Kidney glomerular epithelial cell (primary cell): ENCODE measurements at regions not wholly inside any gene's neighbourhood (a gene's known extent, or its start where the extent isn't known, plus 50 kb on each side); places are given as distances from the start of the nearest gene placed in this dataset.
A peak's percentile ranks its signal among the peaks of the same experiment; 100 is the strongest.

Source experiments
- DNase-seq: peaks from one replicate; lab custom pipeline; 2025; lab: John Stamatoyannopoulos, UW

- peak; percentile 16 for DNase-seq
These were observed 138.3 kb upstream of the AGBL1 start for GRCh38 chr15:85941186-85941855.

DNA sequence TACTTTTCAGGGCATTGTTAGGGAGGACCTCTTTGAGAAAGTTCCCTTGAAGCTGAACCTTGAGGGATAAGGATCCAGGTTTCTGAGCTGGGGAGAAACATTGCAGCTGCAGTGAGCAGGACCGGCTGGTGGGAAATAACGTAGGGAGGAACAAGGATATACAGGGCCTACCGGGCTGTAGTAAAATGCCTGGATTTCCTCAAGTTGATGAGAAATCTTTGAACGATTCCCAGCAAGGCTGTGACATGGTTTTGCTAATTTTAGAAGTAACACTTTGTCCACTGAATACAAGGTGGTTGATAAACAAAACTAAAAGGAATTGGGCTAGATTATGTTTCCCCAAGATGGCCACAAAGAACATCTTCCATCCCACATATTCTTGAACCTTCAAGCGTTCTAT, 137.0 kb upstream of the AGBL1 start:
- DNase-seq, result no peak

DNA sequence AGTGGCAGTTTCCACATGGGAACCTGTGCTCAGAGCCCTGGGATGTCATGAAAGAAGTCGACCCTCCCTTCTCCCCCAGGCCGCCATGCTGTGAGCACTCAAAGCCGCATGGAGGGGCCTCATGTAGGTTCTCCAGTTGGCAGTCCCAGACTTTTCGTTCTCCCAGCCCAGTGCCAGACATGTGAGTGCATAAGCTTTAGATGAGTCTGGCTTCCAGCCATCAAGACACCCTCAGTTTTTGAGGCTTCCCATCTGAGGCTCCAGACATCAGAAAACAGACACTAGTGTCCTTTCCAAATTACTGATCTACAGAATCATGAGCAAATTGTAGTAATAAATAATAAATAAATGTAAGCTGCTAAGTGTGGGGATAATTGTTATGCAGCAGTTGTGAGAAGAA, 136.5 kb upstream of the AGBL1 start:
- DNase-seq, result no peak

DNA sequence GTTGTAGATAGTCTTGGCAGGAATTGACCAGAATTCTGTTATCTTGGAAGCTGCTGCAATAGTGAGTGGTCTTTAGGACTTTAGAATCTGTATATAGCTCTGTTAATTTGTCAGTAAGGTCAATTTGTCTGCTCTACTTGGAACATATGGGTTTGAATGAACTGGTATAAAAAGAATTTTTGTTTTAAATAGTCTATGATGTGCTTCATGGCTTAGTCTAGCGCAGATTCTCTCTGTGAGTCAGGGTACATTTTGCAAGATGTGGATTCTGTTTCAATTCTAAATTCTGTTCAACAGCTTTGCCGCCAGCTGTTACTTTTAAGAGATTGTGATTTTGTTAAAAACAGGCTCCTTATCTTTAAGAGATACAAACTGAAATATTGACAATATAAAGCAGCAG, 135.9 kb upstream of the AGBL1 start:
- no peak for DNase-seq

- DNase-seq, result no peak
These were observed 132.7 kb upstream of the AGBL1 start for GRCh38 chr15:85947021-85947420.

DNA sequence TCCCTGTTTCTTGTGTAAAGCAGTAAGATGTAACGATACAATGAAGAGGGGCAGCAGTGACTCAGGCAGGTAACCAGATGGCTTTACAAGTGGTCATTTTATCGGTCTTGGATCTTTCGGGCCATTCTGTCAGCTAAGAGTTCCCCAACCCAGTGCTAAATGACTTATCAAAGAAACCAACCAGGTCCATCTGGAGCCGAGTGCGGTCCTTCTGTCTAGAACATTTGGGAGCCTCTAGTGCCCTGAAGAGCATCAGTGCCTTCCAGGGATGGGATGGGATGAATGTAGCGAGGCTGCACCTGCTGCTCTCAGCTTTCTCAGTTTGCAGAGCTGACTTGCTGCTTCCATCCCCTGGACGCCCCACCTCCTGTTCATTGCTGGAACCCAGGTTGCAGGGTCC, 131.7 kb upstream of the AGBL1 start:
- DNase-seq, result no peak

- DNase-seq, result no peak
These were observed 129.6 kb upstream of the AGBL1 start for GRCh38 chr15:85950101-85950500.

DNA sequence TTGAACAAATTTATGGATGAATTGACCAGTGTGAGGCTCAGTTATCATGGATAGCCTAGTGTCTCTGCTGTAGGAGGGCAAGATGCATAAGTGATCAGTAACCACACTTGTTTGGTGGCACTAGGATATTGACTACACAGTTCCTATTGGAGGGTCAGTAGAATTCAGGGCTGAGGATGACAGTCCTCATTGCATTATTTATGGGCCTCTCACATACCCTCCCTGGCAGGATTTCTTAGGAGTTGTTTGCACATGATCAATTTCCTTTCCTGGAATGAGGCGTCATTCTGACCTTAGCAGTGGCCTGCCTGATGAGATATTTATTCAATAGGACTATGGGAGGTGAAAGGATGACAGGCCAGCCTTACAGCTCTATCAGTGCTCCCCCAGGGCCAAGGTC, 125.1 kb upstream of the AGBL1 start:
- DNase-seq, result no peak

DNA sequence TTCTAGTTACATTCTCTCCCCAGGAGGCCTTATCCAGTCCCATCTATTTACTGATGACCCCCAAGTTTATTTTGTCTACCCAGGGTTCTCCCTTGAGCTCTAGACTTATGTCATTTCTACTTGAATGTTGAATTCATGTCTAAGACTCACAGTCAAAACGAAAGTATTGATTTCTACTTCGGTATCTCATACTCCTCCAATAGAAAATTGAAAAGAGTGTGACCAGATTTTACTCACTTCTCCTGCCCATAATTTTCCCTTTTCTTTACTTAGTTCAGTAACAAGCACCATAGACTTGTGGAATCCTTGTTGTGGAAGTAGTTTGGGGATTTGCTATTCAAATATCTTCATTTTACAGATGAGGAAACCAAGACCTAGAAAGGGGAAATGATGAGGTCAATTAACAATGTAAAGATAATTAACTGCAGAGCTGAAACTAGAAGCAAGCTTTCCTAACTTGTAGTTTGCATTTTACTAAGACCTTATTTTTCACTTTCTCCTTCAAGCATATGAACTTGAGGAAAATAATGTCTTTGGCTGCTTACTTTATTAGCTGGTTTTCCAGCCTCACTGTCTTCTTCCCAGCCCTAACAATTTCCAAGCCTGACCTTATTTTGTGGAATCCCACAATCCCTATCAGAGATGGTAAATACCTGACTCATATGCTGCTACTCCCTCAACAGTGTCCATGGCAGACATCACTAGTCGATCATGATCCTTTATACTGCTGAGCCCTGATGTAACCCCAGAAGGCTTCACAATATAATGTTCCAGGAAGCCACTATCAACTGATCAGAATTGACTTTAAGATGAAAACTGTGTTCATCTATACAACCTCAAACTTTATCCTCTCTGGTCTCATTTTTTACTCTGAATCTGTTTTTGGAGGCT, 123.9 kb upstream of the AGBL1 start:
- DNase-seq, result no peak

GRCh38 chr15:85956532-85957275, 123.0 kb upstream of the AGBL1 start:
- DNase-seq, result no peak

GRCh38 chr15:85959611-85960010, 120.1 kb upstream of the AGBL1 start:
- DNase-seq, result no peak

- DNase-seq, result no peak
These were observed 119.3 kb upstream of the AGBL1 start for GRCh38 chr15:85960381-85960780.

DNA sequence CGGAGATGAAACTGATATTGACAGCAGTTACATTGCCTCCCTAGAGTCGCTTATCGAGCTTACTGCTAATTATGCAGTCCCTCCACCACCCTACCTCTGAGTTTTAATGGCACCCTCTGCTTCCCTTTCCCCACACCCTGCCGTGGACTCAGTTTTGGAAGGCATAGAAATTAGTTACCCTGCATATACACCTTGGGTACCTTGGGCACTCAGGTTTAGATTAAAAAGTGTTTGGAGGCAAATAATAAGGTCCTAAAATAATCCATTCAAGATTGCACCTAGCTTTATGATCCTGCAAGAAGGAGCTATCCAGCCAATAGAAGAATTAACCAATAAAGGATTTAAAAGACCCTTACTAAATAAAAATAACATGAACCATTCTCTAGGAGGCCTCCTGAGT, 117.8 kb upstream of the AGBL1 start:
- no peak for DNase-seq

GRCh38 chr15:85963262-85963760, 116.4 kb upstream of the AGBL1 start:
- no peak for DNase-seq

DNA sequence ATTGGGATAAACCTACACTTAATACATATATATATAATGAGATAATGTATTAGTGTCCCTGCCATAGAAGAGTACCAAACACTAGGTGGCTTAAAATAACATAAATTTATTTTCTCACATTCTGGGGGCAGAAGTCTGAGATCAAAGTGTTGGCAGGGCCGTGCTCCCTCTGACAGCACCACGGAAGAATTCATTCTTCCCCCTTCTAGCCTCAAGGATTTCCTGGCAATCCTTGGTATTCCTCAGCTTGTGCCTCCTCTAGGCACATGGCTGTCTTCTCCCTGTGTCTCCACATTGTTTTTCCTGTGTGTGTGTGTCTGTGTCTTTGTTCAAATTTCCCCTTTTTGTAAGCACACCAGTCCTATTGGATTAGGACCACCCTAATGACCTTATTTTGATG, 115.2 kb upstream of the AGBL1 start:
- DNase-seq, result no peak

GRCh38 chr15:85967553-85967952, 112.1 kb upstream of the AGBL1 start:
- DNase-seq, result no peak

GRCh38 chr15:85972805-85973540, 106.7 kb upstream of the AGBL1 start:
- DNase-seq, result no peak

GRCh38 chr15:85973584-85974347, 105.9 kb upstream of the AGBL1 start:
- no peak for DNase-seq

- no peak for DNase-seq
These were observed 105.3 kb upstream of the AGBL1 start for GRCh38 chr15:85974348-85974705.

- DNase-seq, result no peak
These were observed 104.9 kb upstream of the AGBL1 start for GRCh38 chr15:85974742-85975141.

- no peak for DNase-seq
These were observed 103.6 kb upstream of the AGBL1 start for GRCh38 chr15:85976102-85976501.
